Ovary (tissue), 3 donors: ENCODE measurements at regions not wholly inside any gene's neighbourhood (a gene's known extent, or its start where the extent isn't known, plus 50 kb on each side); places are given as distances from the start of the nearest gene placed in this dataset.

Experiments
- EP300 ChIP-seq: sonication (generic); formaldehyde crosslinking; IDR thresholded peaks from one replicate; pipeline ENCODE4 v1.6.1; 2017; ENCODE audit warnings: antibody characterized with exemption
- POLR2A ChIP-seq: fragments of 450-650 bp; IDR thresholded peaks from one replicate; pipeline ENCODE4 v1.6.1; 2017; ENCODE audit warnings: antibody characterized with exemption, mild to moderate bottlenecking, moderate library complexity
- TF ChIP-seq, protein P1 (sequence below), 3 donors: fragments of 450-650 bp in 2 of 3; fragments of 200-600 bp in 1 of 3; IDR thresholded peaks; one replicate each; pipeline versions ENCODE4 v1.5.1 to v1.8.0; 2016 to 2022; ENCODE audit warnings: antibody characterized with exemption in 3 of 3, mild to moderate bottlenecking in 1 of 3
- donor health status: DM: no; HTN: no; CAD: no.

DNA sequence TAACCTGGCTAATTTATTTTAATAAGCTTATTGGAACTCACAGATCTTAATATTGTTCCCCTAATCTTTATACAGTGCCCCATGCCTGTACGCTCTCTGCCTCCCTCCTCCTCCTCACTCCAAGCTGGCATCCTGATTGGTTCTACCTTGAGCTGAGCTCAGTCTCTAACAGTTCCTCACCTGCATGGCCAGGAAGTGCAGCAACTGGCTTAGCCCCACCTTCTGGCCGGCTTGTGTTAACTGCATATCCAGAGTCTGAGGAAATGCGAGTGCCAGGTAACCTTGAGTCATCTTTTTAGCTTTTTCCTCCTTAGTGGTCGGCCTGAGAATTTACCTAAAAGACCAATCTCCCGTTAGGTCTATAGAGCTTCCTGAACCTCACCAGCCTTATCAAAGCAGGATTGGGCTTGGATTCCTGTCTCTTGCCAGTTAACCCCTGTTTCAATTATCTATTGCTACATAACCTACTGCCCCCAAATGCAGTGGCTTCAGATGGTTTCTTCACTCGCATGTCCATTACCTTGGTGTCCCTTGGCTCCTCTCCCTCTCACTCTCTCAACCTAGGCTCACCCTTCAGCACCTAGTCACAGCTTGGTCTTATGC is 89.5 kb upstream of the STK39 start:
- TF ChIP-seq, protein P1, sequence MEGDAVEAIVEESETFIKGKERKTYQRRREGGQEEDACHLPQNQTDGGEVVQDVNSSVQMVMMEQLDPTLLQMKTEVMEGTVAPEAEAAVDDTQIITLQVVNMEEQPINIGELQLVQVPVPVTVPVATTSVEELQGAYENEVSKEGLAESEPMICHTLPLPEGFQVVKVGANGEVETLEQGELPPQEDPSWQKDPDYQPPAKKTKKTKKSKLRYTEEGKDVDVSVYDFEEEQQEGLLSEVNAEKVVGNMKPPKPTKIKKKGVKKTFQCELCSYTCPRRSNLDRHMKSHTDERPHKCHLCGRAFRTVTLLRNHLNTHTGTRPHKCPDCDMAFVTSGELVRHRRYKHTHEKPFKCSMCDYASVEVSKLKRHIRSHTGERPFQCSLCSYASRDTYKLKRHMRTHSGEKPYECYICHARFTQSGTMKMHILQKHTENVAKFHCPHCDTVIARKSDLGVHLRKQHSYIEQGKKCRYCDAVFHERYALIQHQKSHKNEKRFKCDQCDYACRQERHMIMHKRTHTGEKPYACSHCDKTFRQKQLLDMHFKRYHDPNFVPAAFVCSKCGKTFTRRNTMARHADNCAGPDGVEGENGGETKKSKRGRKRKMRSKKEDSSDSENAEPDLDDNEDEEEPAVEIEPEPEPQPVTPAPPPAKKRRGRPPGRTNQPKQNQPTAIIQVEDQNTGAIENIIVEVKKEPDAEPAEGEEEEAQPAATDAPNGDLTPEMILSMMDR (IDR thresholded peaks at IDR 0.05), result no peak
- no peak for TF ChIP-seq EP300
- no peak for TF ChIP-seq POLR2A
